GM21423 (cell line): ENCODE measurements at regions not wholly inside any gene's neighbourhood (a gene's known extent, or its start where the extent isn't known, plus 50 kb on each side); places are given as distances from the start of the nearest gene placed in this dataset.
"Not testable (repeated sequence)": the region's sequence is repeated elsewhere in the genome, so short reads cannot be mapped to it uniquely, and the experiment has no call there.

Source experiments
- ATAC-seq: cut with Tn5 transposase; IDR thresholded peaks from one replicate; pipeline ENCODE4 v1.9.1; 2021; ENCODE audit warnings: mild to moderate bottlenecking, moderate library complexity; ENCODE audit not compliant: unreplicated experiment

DNA sequence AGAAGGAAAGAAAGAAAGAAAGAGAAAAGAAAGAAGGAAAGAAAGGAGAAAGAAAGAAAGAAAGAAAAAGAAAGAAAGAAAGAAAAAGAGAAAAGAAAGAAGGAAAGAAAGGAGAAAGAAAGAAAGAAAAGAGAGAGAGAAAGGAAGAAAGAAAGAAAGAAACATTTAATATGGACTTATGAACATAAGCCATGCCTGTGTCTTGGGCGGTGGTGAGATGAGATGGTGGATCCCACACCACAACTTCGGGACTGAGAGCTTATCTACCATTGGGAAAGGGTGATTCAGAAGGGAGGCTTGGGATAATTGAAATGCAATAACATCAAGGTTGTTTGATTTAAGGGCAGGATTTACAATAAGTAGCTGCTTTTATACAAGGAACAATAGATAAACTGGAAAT, 843.9 kb upstream of the AUTS2 start:
- no peak for ATAC-seq

DNA sequence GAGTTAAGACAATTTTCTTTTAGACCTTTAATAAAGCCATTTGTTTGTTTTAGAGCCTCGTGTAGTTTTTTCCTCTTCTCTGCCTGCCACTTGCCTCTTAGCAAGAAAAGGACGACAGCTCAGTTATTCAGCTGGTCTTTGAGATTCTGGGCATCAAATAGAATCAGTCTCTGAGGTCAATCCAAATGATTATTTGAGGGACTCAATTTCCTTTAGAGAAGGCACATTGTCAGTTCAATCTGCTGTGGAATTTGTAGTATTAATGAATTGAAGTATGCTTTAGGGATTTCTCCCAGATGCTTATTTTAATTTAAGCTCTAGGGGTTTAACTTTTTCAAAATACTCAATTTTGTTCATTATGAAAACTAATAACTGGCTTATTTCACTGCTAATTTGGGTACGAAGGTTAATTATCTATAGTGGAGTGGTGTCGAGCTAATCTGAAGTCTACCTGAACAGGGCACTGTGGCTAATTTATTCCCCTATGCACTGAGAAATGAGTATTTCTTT, 841.2 kb upstream of the AUTS2 start:
- ATAC-seq = no peak

DNA sequence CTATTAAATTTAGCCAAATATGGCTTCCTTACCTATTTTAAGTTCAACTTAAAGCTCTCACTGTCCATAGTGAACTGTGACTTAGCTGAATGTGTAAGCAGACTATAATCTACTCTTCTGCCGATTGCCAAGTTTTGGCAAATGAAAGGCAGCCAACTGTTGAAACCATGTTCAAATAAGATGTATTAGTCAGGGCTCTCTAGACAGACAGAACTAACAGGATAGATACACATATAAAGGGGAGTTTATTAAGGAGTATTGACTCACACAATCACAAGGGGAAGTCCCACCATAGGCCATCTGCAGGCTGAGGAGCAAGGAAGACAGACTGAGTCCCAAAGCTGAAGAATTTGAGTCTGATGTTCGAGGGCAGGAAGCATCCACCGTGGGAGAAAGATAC, 837.7 kb upstream of the AUTS2 start:
- ATAC-seq = no peak

DNA sequence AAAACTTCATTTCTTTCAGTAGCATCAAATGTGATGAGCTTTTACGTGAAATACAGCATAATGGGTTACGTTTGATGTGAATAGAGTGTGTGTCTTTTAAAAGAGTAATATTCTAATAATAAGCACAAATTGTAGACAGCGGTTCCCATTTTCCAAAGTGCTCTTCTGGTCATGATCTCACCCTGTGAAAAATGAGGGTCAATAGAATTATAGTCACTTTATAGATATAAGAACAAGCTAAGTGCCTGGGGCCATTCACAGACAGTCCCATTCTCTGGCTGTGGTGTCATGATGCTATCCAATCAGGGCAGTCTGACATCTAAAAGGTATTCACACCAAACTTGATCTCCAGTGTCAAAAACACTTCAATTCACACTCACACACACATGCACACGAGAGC, 830.8 kb upstream of the AUTS2 start:
- ATAC-seq = no peak

DNA sequence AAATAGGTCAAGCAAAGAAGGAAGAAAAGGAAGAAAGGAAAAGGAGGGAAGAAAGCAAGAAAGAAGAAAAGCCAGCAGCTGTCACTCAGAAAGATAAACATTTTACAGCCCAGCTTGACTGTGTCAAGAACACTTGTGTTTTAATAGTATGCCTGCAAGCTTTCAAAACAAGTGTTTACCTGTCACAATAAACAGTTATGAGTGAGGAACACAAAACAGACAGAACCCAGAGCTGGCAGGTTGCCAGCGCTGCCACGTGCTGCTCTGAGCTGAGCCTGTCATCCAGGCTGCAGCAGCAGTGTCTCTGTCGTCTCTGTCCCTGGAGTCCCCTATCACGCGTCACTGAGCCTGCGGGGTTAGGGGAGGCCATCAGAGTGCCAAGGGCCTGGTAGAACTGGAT, 827.6 kb upstream of the AUTS2 start:
- ATAC-seq = no peak

DNA sequence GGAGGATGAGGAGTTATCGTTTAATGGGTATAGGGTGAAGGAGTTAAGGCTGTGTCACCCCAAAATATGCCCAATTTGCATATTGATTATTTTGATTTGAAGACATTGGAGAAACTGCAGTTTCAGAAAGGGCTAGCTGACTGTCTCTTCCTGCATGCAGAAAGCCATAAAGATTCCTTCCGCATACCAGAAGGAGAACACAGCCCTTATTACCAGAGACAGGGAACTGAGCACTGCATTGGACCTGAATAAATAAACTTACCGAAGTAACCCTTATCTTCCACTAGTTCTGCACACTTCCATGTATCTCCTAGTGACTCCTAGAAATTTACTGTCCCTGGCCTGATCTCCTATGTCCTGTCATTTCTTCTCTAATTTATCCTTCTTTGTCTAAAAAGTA, 821.9 kb upstream of the AUTS2 start:
- ATAC-seq = no peak

DNA sequence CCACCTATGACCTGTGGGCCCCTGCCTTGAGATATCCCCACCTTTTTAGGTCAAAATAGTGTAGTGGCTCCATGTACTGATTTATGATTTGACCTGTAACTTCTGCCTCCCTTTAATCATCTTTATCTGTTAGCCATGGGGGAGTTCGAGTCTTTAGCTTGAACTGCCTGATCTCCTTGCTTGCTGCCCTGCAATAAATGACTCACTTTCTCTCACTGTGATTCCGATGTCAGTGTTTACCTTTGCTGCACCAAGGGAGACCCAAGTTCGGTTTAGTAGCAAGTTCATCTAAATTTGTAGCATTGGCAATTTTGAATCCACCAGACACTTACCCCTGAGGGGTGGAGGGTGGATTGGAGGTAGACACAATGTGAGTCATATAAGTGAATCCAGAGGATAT, 814.6 kb upstream of the AUTS2 start:
- ATAC-seq = no peak

DNA sequence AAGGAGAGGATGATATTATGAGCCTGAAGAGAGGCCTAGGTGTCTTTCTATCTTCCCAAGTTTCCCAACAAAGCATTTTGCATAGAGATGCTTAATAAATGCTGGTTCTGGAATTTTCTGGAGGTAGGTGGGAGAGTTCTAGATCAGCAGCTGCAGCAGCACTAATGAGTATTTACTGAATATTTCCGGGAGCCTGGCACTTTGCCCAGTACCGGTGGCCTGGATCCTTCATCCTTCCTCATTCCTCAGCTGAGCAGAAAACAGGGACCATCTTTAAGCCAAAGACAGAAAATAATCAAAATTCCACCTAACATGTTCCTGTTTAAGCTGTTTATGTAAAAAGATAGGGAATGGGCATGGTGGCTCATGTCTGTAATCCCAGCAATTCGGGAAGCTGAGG, 813.2 kb upstream of the AUTS2 start:
- ATAC-seq = no peak

DNA sequence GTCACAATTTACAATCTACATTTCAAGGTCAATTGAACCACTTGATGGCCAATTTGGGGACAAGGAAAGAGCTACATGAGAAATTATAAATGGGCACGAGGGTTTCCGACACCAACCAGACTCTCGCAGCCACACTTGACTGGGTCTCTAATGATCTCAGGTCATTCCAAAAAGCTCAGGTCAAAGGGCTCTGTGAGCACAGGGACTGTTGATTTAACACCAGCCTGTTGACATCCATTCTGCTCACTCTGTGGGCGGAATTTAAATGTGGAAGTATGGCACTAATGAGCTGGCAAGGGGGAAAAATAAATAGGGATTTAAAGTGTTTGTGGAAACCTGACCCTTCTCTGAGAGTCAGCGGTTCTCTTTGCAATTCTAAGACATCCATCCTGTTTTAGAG, 810.7 kb upstream of the AUTS2 start:
- ATAC-seq = no peak

DNA sequence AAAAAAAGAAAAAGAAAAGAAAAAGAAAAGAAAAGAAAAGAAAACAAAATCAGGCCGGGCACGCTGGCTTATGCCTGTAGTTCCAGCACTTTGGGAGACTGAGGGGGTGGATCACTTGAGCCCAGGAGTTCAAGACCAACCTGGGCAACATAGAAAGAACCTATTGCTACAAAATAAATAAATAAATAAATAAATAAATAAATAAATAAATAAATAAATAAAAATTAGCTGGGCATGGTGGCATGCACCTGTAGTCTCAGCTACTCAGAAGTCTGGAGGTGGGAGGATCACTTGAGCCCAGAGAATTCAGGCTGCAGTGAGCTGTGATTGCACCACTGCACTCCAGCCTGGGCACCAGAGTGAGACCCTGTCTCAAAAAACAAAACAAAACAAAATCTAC, 809.7 kb upstream of the AUTS2 start:
- not testable (repeated sequence) for ATAC-seq

DNA sequence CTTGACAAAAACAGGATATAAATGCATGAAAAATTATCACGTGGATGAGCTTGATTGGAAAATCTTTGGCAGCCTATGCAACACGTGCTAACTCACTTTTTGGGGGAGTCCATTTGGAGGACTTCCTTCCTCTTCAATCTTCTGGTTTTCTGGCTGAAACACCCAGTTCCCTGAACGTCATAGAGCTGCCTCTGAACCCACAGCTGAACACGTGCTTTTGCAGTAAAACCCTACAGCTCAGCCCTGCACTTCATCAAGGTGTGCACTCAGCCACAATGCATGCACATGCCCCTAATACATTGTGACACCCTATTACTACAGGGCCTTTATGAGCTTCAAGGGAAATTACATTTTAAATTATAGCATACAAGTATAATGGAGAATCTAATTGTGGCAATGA, 808.7 kb upstream of the AUTS2 start:
- no peak for ATAC-seq

DNA sequence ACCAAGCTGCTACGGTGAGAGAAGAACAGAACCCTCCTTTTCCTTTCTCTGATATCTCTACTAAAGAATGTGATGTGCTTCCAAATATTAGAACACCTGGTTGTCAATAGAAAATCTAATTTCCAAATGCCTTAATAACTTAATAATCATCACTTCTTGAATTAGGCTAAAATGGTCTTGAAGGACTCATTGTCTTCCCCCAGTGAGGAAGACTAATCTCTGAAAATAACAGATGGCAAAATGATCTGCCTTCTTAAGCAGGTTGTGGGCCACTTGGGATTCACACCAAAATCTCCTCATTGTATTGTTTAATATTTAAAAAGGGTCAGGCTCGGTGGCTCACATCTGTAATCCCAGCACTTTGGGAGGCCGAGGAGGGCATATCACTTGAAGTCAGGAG, 805.9 kb upstream of the AUTS2 start:
- no peak for ATAC-seq

DNA sequence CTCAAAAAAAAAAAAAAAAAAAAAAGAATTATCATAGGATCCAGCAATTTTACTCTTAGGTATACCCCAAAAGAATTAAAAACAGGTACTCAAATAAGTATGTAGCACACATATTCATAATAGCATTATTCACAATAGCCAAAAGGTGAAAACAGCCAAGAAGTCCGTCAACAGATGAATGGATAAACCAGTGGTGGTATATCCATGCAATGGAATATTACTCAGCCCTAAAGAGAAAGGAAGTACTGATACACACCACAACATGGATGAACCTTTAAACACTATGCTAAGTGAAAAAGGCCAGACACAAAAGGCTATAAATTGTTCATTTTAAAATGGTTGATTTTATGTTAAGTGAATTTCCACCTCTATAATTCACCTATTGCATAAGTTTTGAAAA, 804.8 kb upstream of the AUTS2 start:
- ATAC-seq = no peak

DNA sequence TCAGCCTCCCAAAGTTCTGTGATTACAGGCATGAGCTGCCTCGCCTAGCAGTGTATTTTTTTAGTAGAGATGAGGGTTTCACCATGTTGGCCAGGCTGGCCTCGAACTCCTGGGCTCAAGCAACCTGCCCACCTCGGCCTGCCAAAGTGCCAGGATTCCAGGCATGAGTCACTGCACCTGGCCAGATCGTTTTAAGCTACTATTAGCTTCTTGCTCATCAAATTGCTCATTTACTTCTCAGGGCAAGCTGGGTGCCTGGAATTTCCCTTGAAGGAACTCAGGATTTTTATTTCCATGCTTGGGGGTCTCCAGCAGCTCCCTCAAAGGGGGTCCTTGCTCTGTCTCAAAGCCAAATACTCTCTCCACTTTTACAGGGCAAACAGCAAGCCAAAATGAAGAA, 798.0 kb upstream of the AUTS2 start:
- no peak for ATAC-seq

DNA sequence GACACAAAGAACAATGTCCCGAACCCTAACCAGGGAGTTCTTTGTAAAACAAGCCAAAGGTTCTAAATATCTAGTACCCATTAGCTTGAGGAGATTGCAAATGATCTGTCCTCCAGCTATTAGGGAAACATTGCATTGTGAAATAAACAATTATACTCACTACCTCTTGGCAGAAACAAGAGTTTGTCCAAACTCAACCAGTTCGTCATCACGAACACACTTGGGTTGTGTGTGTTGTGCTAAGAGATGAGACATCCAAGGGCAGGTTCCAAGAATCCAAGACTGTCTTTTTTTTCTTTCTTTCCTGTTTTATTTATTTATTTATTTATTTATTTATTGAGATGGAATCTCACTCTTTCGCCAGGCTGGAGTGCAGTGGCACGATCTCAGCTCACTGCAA, 793.1 kb upstream of the AUTS2 start:
- ATAC-seq = no peak

DNA sequence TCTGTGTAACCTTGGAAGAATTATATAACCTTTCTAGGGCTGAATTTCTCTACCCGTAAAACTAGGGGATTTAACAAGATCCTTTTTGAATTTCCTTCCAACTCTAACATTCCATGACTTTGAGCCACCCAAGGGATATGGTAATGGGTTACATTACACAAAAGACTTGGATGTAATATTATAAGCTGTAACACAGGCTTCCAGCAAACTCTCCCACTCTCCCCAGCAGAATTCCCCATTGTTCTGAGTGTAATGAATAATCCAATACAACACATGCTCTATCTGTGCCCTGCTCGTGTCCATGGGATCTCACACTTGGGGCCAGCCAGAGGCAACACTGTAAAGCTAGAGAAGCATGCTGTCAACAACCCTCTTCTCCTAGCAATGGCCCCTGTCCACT, 790.6 kb upstream of the AUTS2 start:
- no peak for ATAC-seq

DNA sequence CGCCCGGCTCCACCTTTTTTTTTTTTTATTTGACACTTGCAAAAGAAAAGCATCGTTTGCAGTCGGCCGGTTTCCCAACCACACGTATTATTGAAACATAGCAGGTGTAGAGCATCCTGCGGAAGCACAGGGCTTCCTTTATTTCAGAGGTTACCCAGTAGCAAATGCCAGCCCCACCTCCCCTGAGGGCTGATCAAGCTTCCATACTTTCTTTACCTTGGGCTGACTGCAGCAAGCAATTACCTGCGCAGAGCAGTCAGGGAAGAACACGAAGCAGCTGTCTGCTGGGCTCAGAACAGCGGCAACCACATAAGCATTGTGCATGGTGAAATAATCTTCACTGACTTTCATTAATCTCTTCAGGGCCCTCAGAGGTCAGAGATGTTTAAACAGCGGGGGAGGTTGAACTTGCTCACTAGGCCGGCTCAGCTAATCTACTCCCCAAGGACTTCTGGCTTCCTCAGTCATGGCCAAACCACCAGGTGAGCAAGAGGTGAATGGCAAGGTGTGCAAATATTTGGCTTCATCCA, 784.7 kb upstream of the AUTS2 start:
- no peak for ATAC-seq

DNA sequence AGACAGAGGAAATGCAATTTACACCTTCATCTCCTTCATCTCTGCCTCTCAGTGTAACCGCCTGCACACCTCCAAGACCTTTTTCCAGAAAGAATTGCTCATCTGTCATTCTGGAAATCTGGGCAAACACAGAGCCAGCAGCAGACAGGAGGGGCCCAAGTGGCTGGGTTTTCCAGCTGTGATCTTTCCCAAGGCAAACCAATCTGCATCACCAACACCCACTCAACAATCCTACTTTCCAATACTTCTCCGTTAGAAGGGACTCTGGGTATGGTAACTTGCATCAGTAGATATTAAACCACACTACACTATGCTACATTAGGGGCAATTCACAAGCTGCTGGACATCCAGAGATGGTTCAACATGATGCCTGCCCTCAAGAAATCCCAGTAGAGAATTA, 781.8 kb upstream of the AUTS2 start:
- no peak for ATAC-seq

DNA sequence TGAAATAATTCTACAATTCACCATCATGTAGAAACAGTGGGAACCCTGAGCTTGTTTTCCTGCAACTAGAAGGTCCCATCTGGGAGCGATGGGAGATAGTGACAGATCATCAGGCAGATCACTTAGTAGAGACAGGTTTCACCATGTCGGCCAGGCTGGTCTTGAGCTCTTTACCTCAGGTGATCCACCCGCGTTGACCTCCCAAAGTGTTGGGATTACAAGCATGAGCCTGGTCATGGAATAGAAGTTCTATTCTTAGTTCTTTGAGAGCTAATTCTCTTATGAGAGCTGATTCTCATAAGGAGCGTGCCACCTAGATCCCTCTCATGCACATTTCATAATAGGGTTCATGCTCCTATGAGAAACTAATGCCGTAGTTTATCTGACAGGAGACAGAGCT, 778.0 kb upstream of the AUTS2 start:
- ATAC-seq = no peak

DNA sequence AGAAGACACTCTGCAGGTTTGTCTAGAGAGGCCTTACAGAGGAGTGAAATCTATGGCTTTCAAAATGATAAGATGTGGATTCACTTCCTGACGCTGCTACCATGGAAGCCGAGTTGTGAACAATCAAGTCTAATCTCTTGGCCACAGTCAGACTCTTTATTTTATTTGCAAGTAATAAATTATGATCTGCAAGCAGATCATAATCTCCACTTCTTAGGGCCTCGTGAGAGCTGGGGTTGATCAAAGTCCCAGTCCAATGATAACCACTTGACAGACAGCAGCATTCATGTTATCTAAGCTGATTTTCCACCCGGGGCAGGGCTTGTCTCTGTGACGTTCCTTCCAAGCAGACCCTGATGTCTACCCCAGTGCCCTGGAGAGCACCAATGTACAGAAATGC, 776.4 kb upstream of the AUTS2 start:
- no peak for ATAC-seq

DNA sequence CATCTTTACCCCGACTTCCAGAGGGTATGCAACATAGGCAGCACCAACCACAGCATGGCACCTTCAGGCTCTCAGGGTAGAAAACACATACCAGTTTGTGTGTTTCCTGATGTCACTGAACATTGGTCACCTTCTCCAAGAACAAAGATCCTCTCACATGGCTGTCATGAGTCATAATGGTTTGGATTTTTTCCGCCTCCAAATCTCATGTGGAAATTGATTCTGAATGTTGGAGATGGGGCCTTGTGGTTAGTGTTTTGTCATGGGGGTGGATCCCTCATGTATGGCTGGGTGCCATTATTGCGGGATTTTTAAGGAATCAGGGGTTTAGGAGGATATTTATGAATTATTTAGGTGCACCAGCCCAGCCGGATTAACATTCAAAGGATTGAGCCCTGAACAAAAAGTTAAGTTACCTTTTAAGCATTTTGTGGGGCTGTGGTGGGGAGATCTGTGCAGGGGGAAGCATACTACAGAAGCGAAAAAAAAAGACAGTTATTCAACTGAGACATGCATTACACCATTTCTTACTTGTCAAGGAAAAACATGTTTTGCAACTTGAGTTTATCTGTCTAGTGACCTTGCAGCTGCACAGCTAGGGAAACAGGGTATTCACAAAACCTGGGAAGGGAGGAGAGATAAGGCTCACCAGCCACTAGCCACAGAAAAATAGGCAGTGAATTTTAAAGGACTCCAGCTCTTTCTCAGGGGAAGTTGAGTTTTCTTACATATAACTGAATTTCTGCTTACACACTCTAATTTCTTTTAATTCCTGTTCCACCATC, 774.1 kb upstream of the AUTS2 start:
- ATAC-seq = no peak

DNA sequence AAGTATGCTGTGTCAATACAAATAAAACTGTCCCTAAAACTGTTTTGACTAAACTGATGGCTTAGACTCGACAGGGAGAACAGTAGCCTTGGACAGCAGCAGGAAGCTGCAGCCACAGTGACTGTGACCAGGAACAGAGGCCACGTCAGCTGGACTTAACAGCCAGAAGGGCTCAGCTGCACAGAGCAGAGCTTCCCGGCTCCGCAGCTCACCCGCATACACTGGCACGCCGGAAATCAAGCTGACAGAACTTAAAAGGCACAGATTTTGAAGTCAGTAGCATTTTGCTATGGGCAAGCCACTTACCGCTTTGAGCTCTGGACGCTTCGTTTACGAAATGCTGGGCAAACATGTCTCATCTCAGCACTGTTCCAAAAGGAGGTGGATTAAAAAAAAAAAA, 769.7 kb upstream of the AUTS2 start:
- no peak for ATAC-seq

DNA sequence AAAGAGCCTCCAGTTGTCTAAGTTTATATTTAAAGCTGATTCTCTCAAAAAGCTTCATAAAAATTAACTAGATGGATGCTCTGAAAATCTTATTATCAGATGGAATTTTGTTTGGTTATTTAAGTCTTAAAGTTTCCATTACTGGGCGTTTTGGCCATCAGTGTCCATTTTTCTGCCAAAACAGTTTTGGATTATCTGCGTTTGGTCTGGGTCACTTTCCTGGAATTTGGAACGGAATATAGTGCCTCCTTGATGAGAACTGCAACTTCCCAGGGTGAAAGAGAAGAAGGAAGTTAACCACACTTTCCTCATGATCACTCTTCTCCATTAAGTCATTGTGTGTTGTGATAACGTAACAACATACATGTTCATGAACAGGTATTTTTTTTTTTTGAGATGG, 764.9 kb upstream of the AUTS2 start:
- no peak for ATAC-seq
